ENCODE measurements at regions not wholly inside any gene's neighbourhood (a gene's known extent, or its start where the extent isn't known, plus 50 kb on each side); places are given as distances from the start of the nearest gene placed in this dataset.
"Not testable (repeated sequence)": the region's sequence is repeated elsewhere in the genome, so short reads cannot be mapped to it uniquely, and the experiment has no call there.

DNA sequence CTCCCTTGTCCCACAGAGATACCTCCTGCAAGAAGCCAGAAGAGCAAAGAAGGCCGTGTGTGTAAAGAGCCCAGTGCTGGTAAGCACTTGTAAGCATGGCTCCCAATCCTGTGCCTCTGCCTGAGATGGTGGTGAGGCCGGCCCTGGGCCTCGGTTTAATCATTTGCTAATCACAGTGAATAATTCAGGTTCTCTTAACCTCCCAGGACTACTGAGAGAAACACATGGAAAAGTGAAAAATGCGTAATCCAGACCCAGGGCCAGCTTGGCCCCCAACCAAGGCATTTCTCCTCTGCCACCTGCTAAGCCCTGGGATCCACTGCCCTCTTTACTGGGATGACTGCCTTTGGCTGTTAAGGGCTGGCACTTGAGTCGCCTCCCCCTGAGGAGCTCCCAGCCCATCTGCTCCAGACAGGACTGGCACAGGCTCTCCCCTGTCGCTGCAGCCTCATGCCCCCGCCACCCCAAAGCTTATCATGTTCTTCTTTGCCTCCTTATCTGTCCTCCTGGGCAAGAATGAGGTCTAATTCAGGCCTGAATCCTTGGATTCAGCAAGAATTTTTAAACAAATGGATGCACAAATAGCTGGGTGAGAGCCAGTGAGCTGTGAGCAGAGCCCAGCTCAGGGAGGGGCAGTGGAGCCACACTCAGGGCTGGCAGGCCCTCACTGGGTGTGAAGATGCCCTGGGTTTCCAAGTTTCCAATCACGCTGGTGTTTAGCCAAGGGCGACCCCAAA lies 193.9 kb upstream of the HS6ST1 start:
- DNase-seq = no peak

DNA sequence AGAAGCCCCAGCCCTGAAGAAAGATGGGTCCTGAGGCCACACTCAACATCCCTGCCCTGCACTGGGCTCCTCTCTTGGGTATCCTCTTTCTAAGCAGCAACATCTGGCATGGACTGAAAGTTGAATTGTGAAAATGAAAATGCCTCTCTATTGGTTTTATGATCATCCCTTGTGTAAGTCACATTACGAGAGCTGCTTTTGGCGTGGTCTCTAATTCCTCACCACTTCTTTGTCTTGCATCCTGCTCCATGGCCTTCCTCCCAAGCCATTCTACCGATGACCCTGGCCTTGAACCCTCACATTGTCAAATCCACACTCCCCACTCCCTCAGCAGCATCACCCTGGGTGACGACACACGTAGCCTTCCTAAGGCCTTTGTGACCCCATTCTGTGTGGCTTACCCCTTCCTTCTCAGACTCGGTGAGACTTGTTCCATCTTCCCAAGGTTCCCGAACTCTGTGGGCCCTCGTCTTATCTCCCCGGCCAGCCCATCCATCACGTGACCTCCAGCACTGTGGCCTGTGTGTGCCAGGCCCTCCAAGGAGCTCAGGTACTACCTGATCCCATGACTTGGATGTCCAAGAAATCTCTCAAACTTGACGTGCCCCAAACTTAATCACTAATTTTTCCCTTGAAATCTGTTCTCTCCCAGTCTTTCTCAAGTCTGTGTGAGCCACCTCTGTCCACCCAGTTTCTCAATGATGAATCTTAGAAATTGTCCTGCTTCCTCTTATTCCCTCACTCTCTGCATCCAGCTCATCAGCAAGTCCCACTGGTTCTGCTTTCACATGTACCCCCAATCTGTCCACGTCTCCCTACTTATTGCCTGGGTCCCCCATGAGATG lies 194.7 kb upstream of the HS6ST1 start:
- no peak for DNase-seq

DNA sequence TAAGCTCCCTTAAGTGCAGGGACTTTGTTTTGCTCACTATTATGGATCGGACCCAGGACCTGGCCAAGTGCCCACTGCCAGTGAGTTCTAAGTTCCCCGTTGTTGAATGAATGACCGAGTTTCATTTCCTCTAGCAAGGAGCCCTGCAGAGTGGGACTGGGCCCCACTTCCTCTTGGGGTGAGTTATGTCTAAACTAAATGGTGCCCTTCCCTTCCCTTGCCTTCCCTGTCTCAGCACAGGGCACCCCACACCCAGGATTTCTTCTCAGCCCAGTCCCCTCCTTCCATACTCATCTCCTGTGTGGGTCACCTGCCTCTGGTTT lies 195.3 kb upstream of the HS6ST1 start:
- no peak for DNase-seq

DNA sequence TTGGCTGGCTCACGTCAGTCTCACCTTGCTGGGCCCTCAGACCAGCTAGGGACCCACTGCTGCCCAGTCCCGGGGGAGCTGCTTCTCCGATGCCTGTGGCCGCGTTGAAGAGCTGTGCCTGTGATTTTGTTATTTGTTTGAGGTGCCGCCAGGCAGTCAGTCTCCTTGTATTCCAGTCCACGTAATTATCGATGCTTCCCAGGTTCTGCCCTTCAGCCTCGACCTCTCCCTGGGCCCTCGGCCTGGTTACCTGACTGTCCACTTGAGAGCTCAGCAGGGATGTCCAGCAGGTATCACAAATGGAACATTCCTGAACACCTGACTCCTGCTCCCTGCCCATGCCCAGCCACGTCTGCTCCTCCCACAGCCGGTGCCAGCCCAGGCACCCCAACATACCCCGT lies 195.9 kb upstream of the HS6ST1 start:
- no peak for DNase-seq

DNA sequence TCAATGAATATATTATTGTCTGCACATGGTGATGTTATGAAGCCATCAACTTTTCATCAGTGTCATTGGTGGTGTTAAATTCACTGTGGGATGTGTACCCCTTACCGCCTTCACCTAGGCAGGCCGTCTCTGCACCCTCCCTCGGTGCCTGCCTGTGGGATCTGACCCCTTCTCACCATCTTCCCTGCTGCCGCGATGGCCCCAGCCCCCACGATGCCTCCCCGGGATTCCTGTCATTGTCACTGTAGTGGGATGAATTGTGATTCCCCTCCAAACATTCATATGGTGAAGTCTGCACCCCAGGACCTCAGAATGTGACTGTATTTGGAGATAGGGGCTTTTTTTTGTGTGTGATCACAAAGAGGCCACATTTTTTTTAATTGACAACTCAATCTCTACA lies 198.3 kb upstream of the HS6ST1 start:
- DNase-seq = no peak

DNA sequence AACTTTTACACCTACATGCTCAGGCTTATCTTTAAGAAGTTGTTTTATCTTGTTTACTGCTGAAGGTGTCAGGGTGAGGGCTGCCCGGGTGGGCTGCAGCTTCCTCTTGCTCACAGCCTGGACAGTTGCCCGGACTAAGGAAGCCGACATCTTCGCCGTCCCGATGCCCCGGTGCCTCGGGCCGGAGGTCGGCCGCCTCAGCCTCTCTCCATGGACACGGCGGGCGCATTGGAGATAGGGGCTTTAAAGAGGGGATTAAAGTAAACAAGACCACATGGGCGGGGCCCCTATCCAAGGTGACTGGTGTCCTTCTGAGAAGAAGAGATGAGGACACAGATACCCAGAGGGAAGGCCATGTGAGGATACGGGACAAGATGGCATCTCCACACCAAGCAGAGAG lies 200.4 kb upstream of the HS6ST1 start:
- DNase-seq = not testable (repeated sequence)

DNA sequence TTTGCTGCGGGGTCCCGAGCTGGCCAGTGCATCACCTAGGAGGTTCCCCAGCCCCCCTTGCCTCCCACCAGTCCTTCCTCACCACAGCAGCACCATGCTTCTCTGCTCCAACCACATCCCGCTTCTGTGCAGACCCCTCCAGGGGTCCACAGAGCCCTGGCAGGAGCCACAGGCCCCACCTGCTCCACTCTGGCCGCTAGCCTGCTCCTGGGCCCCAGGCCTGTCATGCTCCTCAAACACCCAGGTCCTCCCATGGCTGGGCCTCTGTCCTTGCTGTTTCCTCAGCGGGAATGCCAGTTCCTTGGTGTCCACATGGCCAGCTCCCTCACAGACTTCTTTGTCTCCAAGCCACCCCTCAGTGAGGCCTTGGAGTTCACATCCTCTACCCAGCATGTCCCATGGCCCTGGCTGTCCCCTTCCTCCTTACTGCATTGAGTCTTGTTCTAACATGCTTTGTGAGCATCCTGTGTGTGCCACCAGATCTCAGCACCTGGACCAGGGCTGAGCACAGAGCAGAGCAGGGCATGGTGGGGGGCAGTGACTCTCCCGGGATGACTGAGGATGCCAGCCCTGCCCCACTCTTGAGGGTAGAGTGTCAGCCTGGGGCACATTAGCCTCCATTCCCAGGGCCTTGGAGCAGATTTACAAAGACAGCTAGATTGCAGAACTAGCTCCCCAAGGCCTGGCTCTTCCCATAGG lies 201.0 kb upstream of the HS6ST1 start:
- DNase-seq = no peak

DNA sequence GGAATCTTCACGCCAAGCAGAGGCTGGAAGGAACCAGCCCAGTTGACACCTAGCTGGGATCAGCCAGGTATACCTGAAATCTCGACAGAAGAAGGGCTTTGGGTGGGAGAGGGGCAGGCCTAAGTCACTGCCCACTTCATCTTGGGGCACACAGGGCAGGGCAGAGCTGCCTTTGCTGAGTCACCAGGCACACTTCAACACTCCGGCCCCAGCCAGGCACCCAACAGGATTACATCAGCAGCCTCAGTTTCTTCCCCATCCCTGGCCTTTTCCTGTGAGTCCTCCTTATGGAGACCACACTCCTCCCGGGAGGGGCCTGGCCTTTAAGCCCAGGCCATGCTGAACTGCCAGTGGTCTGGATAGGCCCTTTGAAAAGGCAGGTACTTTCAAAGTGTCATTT lies 201.7 kb upstream of the HS6ST1 start:
- DNase-seq = no peak

DNA sequence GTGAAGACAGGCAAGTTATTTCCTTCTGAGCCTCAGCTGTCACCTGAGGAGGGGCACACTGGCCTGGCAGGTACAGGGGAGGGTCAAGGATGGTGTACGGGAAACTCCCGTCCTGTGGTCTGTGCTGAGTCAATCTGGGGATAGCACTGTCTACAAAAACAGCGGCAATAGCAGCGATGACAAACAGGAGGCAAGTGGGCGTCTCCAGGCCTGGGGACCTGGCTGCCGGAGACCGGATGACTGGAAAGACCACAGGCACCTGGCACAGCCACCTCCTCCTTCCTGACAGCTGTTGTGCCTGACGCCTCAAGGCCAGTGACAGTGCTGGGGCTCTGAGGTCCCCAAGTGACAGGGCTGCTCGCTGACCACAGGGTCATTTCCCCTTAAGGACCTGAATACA lies 202.1 kb upstream of the HS6ST1 start:
- no peak for DNase-seq

DNA sequence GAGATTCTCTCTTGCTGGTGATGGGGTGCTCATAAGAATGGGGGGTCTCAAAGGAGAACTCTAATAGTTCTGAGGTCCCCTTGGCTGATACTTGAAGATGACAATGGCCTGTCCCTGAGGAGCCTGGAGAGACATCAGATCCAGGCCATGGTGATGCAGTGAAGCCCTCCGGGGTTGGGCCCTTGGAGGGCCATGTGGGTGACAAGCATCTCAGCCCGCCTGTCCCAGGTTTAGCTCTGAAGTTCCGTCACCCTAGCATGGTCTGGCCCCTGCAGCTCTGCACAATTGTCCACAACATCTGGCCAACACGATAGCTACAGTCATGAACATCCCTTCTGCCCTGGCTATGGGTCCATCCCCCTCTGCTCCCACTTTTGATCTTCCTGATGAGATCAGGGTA lies 202.8 kb upstream of the HS6ST1 start:
- no peak for DNase-seq

DNA sequence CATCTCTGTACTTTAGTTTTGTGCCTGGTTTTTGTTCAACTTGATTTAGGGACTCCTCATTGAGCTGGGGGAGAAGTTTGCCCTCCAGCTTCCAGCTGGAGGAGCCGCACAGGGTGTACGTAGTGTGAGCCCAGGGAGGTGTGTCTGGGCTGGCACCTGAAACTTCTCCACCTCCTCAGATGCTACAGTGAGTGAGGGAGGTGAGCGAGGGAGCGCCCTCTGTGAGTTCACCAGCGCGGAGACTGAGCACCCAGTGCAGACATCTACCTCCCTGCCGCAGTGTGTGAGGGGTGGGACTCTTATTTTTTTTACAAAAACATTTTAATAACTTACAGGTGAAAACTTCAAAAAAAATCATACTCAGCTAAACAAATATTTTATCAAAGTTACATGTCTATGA lies 204.2 kb upstream of the HS6ST1 start:
- no peak for DNase-seq

DNA sequence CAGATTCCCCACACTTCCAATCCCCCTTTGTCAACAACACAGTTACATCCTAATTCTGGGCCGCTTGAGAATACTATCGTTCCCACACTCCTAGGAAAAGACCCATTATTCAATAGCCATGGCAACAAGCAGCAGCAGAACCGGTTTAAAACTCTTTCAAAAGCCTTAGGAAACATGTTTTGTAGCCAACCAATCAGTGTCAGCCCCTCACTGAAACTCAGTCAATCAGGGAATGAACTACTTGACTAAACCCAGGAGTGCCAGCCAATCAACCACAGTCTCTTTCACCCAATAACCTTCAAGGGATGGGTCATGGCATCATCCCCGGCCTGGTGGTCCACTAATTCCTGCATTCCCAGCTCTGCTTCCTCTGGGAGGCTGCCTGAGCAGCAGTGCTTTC lies 204.8 kb upstream of the HS6ST1 start:
- DNase-seq = no peak

DNA sequence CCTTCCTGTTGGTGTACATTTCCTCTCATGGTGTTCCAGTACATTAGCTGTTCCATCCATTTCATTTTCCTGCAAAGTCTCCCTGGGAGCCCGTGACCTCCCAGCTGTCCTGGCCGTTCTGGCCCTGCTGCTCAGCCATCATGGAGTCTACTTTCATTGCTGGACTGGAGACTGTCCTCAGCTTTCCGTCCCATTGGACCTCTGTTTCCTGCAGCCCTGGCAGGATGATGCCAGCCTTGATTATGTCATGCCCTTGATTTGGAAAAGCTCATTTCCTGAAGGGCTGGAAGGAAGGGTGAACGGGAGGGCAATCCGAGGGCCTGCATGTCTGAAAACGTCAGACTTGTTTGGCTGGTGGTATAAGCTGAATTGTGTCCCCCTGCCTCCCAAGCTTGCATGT lies 205.5 kb upstream of the HS6ST1 start:
- DNase-seq = no peak

DNA sequence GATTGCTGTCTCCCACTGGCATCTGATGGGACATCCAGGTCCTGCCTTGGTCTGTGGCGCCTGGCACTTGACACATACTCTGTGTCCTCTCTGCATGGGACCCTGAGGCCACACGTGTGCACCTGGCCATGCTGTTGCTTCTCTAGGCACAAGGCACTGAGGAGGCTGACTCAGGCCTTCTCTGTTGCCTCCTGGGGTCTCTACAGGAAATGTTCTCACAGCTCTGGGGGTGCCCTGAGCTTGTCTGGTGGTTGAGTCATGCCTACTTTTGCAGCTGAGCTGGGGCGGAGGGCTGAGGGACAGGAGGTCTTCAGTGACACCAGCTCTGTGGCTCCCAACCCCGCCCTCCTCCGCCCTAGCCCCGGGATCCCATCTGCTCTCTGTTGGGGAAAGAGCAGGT lies 207.0 kb upstream of the HS6ST1 start:
- DNase-seq = peak; percentile 61

DNA sequence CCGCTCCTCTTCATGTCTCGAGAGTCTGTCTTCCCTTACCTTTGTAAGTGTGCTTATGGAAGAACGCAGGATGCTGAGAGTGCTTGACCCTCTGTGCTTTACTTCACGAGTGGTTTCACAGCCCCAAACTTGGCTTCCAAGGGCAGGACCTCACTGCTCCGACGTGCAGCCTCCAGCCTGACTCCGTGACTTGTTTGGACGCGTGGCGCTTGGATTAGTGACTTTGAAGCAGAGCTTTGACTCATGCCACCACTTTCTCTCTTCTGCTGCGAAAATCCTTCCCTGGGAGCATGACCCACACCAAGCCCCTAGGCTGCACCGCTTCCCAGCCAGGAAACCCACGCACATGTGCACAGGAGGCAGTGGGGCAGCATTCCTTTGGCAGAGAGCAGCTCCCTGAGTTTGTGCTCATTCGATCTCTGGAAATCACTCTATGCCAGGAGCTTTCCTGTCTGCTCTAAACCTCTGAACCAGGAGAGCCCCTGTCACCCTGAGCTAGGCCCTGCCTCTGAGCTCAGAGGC lies 207.8 kb upstream of the HS6ST1 start:
- DNase-seq = no peak

DNA sequence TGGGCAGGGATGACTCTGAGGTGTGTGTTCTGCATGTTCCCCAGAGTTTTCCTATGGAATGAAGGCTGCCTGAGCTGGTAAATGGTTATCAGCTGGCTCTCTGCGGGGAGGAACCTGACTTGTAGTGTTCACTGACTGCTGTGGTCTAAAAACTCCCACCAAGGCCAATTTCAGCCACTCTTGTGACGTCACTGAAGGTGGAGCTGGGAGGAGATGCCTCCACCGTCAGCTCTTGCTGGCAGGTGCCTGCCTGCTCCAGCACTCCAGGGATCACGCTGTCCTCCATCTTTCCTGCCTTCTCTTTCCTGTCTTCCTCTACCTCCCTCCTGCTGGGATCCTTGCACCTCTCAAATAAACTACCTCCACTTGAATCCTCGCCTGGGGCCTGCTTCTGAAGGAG lies 209.5 kb upstream of the HS6ST1 start:
- no peak for DNase-seq

DNA sequence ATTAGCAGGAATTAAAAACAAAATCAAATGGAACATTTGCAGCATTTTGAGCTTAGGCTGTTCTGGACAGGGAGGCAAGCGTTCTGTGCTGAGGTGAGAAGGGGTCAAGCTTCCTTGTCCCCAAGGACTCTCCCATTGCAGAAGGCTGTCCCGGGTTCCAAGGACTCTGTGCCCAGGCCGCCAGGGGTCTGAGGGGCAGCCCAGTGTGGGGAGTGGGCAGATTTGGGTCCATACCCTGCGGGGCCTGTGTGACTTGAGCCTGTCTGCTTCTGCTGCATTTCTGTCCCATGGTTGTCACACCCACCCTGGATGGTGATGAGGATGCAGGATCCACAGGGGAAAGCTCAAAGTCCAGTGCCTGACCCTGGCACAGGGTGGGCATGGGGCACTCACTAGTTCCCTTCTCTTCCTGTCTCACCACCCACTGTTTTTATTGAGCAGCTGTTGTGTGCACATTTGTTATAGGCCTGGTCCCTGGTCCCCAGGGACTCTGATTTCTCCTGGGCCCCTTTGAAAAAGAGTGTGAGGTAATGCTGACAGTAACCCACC lies 211.4 kb upstream of the HS6ST1 start:
- DNase-seq = no peak

DNA sequence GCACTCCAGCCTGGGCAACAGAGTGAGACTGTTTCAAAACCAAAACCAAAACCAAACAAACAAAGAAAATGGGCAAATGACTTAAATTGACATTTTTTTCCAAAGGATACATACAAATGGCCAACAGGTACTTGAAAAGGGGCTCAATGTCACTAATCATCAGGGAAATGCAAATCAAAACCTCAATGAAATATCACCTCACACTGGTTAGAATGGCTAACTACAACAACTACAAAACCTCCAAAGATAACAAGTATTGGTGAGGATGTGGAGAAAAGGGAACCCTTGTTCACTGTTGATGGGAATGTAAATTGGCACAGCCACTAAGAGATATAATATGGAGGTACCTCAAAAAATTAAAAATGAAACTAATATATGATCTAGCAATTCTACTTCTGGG lies 213.2 kb upstream of the HS6ST1 start:
- no peak for DNase-seq

DNA sequence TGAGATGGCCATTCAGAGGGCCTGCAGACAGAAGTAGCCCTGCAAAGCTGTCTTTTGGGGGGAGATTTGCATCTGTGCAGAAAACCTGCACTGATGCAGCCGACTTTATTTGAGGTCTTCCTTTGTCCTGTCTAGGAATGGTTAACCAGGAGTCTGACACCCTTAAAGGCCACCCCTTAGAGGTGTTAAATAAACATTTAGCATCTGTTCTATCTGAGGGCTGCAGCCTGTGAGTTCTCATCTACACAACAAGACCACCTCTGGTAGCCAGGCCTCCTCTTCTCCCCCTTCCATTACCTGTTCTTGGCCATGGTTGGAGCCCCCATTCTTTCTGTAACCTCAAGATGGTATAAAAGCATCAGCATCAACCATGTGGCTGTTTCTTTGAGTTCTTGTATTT lies 214.4 kb upstream of the HS6ST1 start:
- no peak for DNase-seq

DNA sequence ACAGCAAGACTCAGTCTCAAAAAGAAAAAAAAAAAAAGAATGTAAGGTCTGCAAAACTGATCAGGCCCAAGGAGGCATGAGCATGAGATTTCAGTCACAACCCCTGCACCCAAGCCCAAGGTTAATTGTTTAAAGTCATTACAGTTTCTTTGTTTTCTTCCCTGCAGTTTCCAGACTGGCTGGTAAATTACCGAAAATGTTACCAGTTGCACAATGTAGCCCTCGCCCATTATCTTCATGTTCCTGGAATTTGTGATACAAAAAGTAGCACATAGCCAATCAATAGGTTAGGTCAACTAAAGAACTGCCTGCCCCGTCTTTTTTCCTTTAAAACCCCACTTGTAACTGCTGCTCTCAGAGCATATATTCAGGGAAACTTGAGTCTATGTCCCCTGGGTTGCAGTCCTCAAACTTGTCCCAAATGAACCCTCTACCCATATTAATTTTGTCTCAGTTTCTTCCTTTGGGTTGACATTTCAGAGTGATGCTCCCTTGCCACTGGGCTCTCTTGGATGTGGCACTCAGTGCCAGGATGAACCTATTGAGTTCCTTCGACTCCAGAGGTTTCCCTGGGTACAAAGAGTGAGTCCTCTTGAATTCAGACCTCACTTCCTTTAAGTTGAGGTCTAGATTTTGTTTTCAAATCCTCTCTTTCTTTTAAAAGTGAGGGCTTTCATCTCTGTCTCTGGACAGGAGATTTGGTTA lies 216.2 kb upstream of the HS6ST1 start:
- DNase-seq = no peak

DNA sequence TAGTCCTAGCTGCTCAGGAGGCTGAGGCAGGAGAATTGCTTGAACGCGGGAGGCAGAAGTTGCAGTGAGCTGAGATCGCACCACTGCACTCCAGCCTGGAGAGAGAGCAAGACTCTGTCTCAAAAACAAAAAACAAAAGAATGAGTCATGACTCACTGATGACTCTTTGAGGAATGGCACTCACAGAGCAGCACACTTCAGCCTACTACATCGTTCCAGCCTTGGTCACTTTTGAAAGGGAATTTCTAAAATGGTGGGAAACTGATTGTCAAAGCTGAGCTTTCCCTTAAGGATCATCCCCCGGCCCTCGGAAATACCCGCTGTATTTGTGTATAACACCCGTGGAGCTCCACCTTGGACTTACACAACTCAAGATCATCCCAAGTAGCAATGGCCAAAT lies 217.3 kb upstream of the HS6ST1 start:
- DNase-seq = peak; percentile 89

DNA sequence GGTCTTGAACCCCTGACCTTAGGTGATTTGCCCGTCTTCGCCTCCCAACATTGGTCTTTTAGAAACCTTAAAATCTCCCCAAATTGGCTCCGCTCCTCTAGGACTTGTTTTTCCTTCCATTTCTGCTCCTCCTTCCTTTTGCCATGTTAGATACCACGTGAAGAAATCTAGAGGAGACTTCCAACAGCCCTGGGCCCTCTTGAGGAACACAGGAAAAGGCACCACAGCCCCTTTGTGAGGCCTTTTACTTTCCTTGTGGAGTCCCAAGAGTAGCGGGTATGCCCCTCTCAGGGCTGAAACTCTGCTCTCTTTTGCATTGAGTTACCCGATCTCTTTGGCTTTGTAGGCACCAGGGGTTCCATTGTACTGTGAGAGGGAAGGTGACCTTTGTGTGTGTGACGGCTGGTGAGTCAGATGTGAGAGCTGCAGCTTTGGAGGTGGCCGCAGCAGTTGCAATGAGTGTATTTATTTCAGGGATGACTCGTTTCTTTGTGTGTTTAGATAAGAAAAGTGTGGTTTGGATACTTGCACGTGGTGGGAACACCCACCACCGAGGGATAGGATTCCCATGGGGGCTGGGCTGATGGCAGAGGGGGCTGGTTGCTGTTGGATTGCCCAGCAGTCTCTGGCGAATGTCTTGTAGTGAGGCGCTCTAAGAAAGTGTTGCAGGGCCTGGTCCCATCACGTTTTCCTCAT lies 218.4 kb upstream of the HS6ST1 start:
- peak; percentile 97 for DNase-seq
